Suprapubic skin (tissue), 4 donors: ENCODE measurements at regions not wholly inside any gene's neighbourhood (a gene's known extent, or its start where the extent isn't known, plus 50 kb on each side); places are given as distances from the start of the nearest gene placed in this dataset.

ENCODE experiments used
- CTCF ChIP-seq, 2 donors: fragments of 200-600 bp in 1 of 2; fragments of 450-650 bp in 1 of 2; sonication (generic) in 1 of 2; IDR thresholded peaks; one replicate each; pipeline ENCODE4 v1.5.1; 2016 to 2019; ENCODE audit warnings: antibody characterized with exemption in 2 of 2, mild to moderate bottlenecking in 1 of 2, moderate library complexity in 1 of 2
- EP300 ChIP-seq: sonication (generic); formaldehyde crosslinking; IDR thresholded peaks from one replicate; pipeline ENCODE4 v1.6.1; 2017; ENCODE audit warnings: antibody characterized with exemption
- POLR2A ChIP-seq, 2 donors: fragments of 450-650 bp; IDR thresholded peaks; one replicate each; pipeline ENCODE4 v1.6.1; 2017; ENCODE audit warnings: antibody characterized with exemption in 2 of 2, mild to moderate bottlenecking in 2 of 2, moderate library complexity in 2 of 2
- POLR2AphosphoS5 ChIP-seq, 3 donors: sonication (generic); formaldehyde crosslinking; IDR thresholded peaks; one replicate each; pipeline ENCODE4 v1.6.1; 2017; ENCODE audit warnings: antibody characterized with exemption in 3 of 3

- TF ChIP-seq CTCF (IDR thresholded peaks at IDR 0.05) = no peak
- no peak for TF ChIP-seq POLR2A (IDR thresholded peaks at IDR 0.05)
- TF ChIP-seq POLR2AphosphoS5 (IDR thresholded peaks at IDR 0.05) = no peak
- TF ChIP-seq EP300 = no peak
These were observed 134.3 kb downstream of the MATN1 start for GRCh38 chr1:30589083-30589482.
